ENCODE measurements at regions not wholly inside any gene's neighbourhood (a gene's known extent, or its start where the extent isn't known, plus 50 kb on each side); places are given as distances from the start of the nearest gene placed in this dataset.

GRCh38 chr18:28826107-28826506 is 649.2 kb upstream of the CDH2 start:
- peaks cover 1% of the 10 kb centered on the region; the same call in 1 of the 2 replicates for H3K27me3 Mint-ChIP-seq (ENCODE audit: insufficient read depth)
- no peak for DNase-seq
- H3K27ac Mint-ChIP-seq, result no peak overlapping the region
- H3K4me1 Mint-ChIP-seq (ENCODE audit: low read depth), result peaks cover 11% of the 10 kb centered on the region
- no peak overlapping the region for H3K4me3 Mint-ChIP-seq
- TF ChIP-seq CTCF (IDR thresholded peaks at IDR 0.05), result no peak
- no peaks in the 10 kb centered on the region for H3K36me3 Mint-ChIP-seq (ENCODE audit: low read depth)
- no peaks in the 10 kb centered on the region for H3K9me3 Mint-ChIP-seq

- H3K4me1 Mint-ChIP-seq (ENCODE audit: low read depth), result peaks cover 10% of the 10 kb centered on the region
- DNase-seq, result no peak
- TF ChIP-seq CTCF (IDR thresholded peaks at IDR 0.05), result no peak
- no peak overlapping the region for H3K4me3 Mint-ChIP-seq
- no peaks in the 10 kb centered on the region for H3K36me3 Mint-ChIP-seq (ENCODE audit: low read depth)
- H3K27me3 Mint-ChIP-seq (ENCODE audit: insufficient read depth), result peaks cover 1% of the 10 kb centered on the region; the same call in 1 of the 2 replicates
- H3K27ac Mint-ChIP-seq, result no peak overlapping the region
- H3K9me3 Mint-ChIP-seq, result no peaks in the 10 kb centered on the region
These were observed 647.2 kb upstream of the CDH2 start for GRCh38 chr18:28824183-28824574.

- no peak for TF ChIP-seq CTCF (IDR thresholded peaks at IDR 0.05)
- H3K9me3 Mint-ChIP-seq, result no peaks in the 10 kb centered on the region
- peaks cover 10% of the 10 kb centered on the region for H3K4me1 Mint-ChIP-seq (ENCODE audit: low read depth)
- no peaks in the 10 kb centered on the region for H3K36me3 Mint-ChIP-seq (ENCODE audit: low read depth)
- H3K27ac Mint-ChIP-seq, result no peak overlapping the region
- H3K27me3 Mint-ChIP-seq (ENCODE audit: insufficient read depth), result peaks cover 1% of the 10 kb centered on the region; the same call in 1 of the 2 replicates
- DNase-seq, result no peak
- H3K4me3 Mint-ChIP-seq, result no peak overlapping the region
These were observed 646.7 kb upstream of the CDH2 start for GRCh38 chr18:28823506-28824182.

GRCh38 chr18:28820353-28820752 is 643.4 kb upstream of the CDH2 start:
- peaks cover 31% of the 10 kb centered on the region for H3K4me1 Mint-ChIP-seq (ENCODE audit: low read depth)

GRCh38 chr18:28816155-28816554 is 639.2 kb upstream of the CDH2 start:
- no peak overlapping the region for H3K4me3 Mint-ChIP-seq
- H3K27ac Mint-ChIP-seq, result no peak overlapping the region
- H3K9me3 Mint-ChIP-seq, result no peaks in the 10 kb centered on the region

More at GRCh38 chr18:28820353-28820752, 643.4 kb upstream of the CDH2 start:
- no peak for DNase-seq
- no peak overlapping the region for H3K4me3 Mint-ChIP-seq
- TF ChIP-seq CTCF (IDR thresholded peaks at IDR 0.05), result no peak
- no peak overlapping the region for H3K27ac Mint-ChIP-seq
- H3K9me3 Mint-ChIP-seq, result no peaks in the 10 kb centered on the region
- H3K36me3 Mint-ChIP-seq (ENCODE audit: low read depth), result no peaks in the 10 kb centered on the region
- peaks cover 1% of the 10 kb centered on the region; the same call in 1 of the 2 replicates for H3K27me3 Mint-ChIP-seq (ENCODE audit: insufficient read depth)

More at GRCh38 chr18:28816155-28816554, 639.2 kb upstream of the CDH2 start:
- no peaks in the 10 kb centered on the region for H3K36me3 Mint-ChIP-seq (ENCODE audit: low read depth)
- DNase-seq, result no peak
- peaks cover 28% of the 10 kb centered on the region for H3K4me1 Mint-ChIP-seq (ENCODE audit: low read depth)
- no peak for TF ChIP-seq CTCF (IDR thresholded peaks at IDR 0.05)
- H3K27me3 Mint-ChIP-seq (ENCODE audit: insufficient read depth), result no peaks in the 10 kb centered on the region

Data from HFFc6 (cell line).